ENCODE measurements at regions not wholly inside any gene's neighbourhood (a gene's known extent, or its start where the extent isn't known, plus 50 kb on each side); places are given as distances from the start of the nearest gene placed in this dataset.

- TF ChIP-seq POLR2A (IDR thresholded peaks at IDR 0.05) = no peak
- TF ChIP-seq, protein P1, sequence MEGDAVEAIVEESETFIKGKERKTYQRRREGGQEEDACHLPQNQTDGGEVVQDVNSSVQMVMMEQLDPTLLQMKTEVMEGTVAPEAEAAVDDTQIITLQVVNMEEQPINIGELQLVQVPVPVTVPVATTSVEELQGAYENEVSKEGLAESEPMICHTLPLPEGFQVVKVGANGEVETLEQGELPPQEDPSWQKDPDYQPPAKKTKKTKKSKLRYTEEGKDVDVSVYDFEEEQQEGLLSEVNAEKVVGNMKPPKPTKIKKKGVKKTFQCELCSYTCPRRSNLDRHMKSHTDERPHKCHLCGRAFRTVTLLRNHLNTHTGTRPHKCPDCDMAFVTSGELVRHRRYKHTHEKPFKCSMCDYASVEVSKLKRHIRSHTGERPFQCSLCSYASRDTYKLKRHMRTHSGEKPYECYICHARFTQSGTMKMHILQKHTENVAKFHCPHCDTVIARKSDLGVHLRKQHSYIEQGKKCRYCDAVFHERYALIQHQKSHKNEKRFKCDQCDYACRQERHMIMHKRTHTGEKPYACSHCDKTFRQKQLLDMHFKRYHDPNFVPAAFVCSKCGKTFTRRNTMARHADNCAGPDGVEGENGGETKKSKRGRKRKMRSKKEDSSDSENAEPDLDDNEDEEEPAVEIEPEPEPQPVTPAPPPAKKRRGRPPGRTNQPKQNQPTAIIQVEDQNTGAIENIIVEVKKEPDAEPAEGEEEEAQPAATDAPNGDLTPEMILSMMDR (IDR thresholded peaks at IDR 0.05) = no peak
Observed at GRCh38 chr1:188058801-188059200, 1230.1 kb downstream of the PLA2G4A start.

Data from body of pancreas (tissue), 4 donors.